GM06990 (cell line): ENCODE measurements at regions not wholly inside any gene's neighbourhood (a gene's known extent, or its start where the extent isn't known, plus 50 kb on each side); places are given as distances from the start of the nearest gene placed in this dataset.

Experiments
- DNase-seq: peaks from one replicate; pipeline ENCODE4 v3.0.0-alpha.2; 2011; ENCODE audit not compliant: insufficient read length; ENCODE audit errors: extremely low read depth
- H3K27me3 ChIP-seq: replicated peaks from 2 replicates; pipeline ENCODE4 v1.6.0; 2011; ENCODE audit warnings: low read length; ENCODE audit not compliant: control insufficient read depth, insufficient read depth
- H3K36me3 ChIP-seq: 2 replicates; pipeline ENCODE4 v1.5.1; 2011; ENCODE audit warnings: low read length; ENCODE audit not compliant: control insufficient read depth, insufficient read depth
- H3K4me3 ChIP-seq: replicated peaks from 2 replicates; pipeline ENCODE4 v1.5.1; 2011; ENCODE audit warnings: low read depth, mild to moderate bottlenecking, control low read depth, low read length
- CTCF ChIP-seq: IDR thresholded peaks from 2 replicates; pipeline ENCODE4 v1.5.1; 2011; ENCODE audit warnings: low read length, control low read depth, mild to moderate bottlenecking, inconsistent platforms; ENCODE audit not compliant: insufficient read depth, poor library complexity, severe bottlenecking

- TF ChIP-seq CTCF, result no peak
- DNase-seq, result no peak
- Histone ChIP-seq H3K36me3 (no peaks in the 10 kb centered on the region), H3K4me3 (no peak overlapping the region), H3K27me3 (no peaks in the 10 kb centered on the region)
Observed at GRCh38 chr6:98586163-98586562, 248.2 kb upstream of the POU3F2 start.

- DNase-seq, result no peak
- H3K36me3 ChIP-seq, result no peaks in the 10 kb centered on the region
- no peak for TF ChIP-seq CTCF
- H3K4me3 ChIP-seq, result no peak overlapping the region
- H3K27me3 ChIP-seq, result no peaks in the 10 kb centered on the region
Observed at GRCh38 chr6:98587555-98587954, 246.8 kb upstream of the POU3F2 start.

- no peaks in the 10 kb centered on the region for H3K27me3 ChIP-seq
- TF ChIP-seq CTCF, result no peak
- H3K36me3 ChIP-seq, result no peaks in the 10 kb centered on the region
- H3K4me3 ChIP-seq, result no peak overlapping the region
- no peak for DNase-seq
Observed at GRCh38 chr6:98589536-98589935, 244.8 kb upstream of the POU3F2 start.

- DNase-seq, result no peak
- no peaks in the 10 kb centered on the region for H3K27me3 ChIP-seq
- H3K36me3 ChIP-seq, result no peaks in the 10 kb centered on the region
- no peak for TF ChIP-seq CTCF
- no peak overlapping the region for H3K4me3 ChIP-seq
Observed at GRCh38 chr6:98590136-98590681, 244.2 kb upstream of the POU3F2 start.

GRCh38 chr6:98590997-98591396 is 243.4 kb upstream of the POU3F2 start:
- H3K36me3 ChIP-seq, result no peaks in the 10 kb centered on the region
- TF ChIP-seq CTCF, result no peak
- no peaks in the 10 kb centered on the region for H3K27me3 ChIP-seq
- no peak overlapping the region for H3K4me3 ChIP-seq
- DNase-seq, result no peak

GRCh38 chr6:98593676-98594075 is 240.7 kb upstream of the POU3F2 start:
- no peak for DNase-seq
- TF ChIP-seq CTCF, result no peak
- Histone ChIP-seq H3K27me3 (no peaks in the 10 kb centered on the region), H3K4me3 (no peak overlapping the region), H3K36me3 (no peaks in the 10 kb centered on the region)
